ENCODE measurements at regions not wholly inside any gene's neighbourhood (a gene's known extent, or its start where the extent isn't known, plus 50 kb on each side); places are given as distances from the start of the nearest gene placed in this dataset.

DNA sequence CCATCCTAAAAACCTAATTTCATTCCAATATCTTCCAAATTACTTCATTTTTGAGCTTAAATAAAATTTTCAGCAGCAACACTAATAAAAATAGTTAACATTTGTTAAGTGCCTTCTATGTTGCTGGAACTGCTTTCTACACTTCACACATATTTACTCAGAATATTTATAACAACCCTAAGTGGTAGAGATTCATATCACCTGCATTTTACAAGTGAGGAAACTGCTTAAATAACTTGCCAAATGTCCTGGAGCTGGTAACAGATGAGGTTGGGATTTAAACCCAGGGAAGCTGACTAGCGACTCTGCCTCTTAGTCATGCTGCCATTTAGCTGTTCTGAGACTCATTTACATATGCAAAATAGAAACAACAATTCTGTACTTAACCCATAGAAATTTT is 86.1 kb upstream of the PBX1 start:
- Histone ChIP-seq H3K9me3 (ENCODE audit: control insufficient read depth in 1 of 2, insufficient read depth in 1 of 2, low read depth in 1 of 2, low read length in 2 of 2) (no peaks in the 10 kb centered on the region), H3K36me3 (ENCODE audit: control insufficient read depth in 1 of 2, insufficient read depth in 2 of 2, low read length in 2 of 2) (no peaks in the 10 kb centered on the region), H3K27me3 (ENCODE audit: insufficient read depth, low read length) (no peaks in the 10 kb centered on the region), H3K9me2 (ENCODE audit: insufficient read depth) (no peaks in the 10 kb centered on the region), H4K20me1 (ENCODE audit: insufficient read depth) (no peaks in the 10 kb centered on the region), H3K4me3 (replicated peaks in 1 of 2; ENCODE audit: low read depth in 1 of 2, low read length in 2 of 2) (no peak overlapping the region), H2AFZ (ENCODE audit: low read depth, low read length, poor library complexity, severe bottlenecking) (no peak overlapping the region), H3K9ac (ENCODE audit: low read length) (no peak overlapping the region), H3K27ac (ENCODE audit: low read depth, low read length) (no peak overlapping the region), H3K4me2 (ENCODE audit: low read length) (no peak overlapping the region), H3K4me1 (ENCODE audit: control insufficient read depth in 1 of 2, insufficient read depth in 2 of 2, low read length in 2 of 2) (no peaks in the 10 kb centered on the region), H3K79me2 (ENCODE audit: insufficient read depth, low read length) (no peaks in the 10 kb centered on the region)
- CTCF ChIA-PET, result no interaction called here
- POLR2A ChIA-PET, result no interaction called here
- DNase-seq (ENCODE audit: low read depth, low spot score) (no peak), ATAC-seq (no peak)
- no TSS peak for BruUV-seq (replicated peaks)
- no peak for TF ChIP-seq RAD21 (IDR thresholded peaks at IDR 0.05; ENCODE audit: low read depth)
- TF ChIP-seq, protein P1, sequence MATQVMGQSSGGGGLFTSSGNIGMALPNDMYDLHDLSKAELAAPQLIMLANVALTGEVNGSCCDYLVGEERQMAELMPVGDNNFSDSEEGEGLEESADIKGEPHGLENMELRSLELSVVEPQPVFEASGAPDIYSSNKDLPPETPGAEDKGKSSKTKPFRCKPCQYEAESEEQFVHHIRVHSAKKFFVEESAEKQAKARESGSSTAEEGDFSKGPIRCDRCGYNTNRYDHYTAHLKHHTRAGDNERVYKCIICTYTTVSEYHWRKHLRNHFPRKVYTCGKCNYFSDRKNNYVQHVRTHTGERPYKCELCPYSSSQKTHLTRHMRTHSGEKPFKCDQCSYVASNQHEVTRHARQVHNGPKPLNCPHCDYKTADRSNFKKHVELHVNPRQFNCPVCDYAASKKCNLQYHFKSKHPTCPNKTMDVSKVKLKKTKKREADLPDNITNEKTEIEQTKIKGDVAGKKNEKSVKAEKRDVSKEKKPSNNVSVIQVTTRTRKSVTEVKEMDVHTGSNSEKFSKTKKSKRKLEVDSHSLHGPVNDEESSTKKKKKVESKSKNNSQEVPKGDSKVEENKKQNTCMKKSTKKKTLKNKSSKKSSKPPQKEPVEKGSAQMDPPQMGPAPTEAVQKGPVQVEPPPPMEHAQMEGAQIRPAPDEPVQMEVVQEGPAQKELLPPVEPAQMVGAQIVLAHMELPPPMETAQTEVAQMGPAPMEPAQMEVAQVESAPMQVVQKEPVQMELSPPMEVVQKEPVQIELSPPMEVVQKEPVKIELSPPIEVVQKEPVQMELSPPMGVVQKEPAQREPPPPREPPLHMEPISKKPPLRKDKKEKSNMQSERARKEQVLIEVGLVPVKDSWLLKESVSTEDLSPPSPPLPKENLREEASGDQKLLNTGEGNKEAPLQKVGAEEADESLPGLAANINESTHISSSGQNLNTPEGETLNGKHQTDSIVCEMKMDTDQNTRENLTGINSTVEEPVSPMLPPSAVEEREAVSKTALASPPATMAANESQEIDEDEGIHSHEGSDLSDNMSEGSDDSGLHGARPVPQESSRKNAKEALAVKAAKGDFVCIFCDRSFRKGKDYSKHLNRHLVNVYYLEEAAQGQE (IDR thresholded peaks at IDR 0.05; ENCODE audit: low read depth), result no peak
- no peak for TF ChIP-seq ELF1 (IDR thresholded peaks at IDR 0.05; ENCODE audit: borderline replicate concordance, low read depth)
- TF ChIP-seq, protein P2, sequence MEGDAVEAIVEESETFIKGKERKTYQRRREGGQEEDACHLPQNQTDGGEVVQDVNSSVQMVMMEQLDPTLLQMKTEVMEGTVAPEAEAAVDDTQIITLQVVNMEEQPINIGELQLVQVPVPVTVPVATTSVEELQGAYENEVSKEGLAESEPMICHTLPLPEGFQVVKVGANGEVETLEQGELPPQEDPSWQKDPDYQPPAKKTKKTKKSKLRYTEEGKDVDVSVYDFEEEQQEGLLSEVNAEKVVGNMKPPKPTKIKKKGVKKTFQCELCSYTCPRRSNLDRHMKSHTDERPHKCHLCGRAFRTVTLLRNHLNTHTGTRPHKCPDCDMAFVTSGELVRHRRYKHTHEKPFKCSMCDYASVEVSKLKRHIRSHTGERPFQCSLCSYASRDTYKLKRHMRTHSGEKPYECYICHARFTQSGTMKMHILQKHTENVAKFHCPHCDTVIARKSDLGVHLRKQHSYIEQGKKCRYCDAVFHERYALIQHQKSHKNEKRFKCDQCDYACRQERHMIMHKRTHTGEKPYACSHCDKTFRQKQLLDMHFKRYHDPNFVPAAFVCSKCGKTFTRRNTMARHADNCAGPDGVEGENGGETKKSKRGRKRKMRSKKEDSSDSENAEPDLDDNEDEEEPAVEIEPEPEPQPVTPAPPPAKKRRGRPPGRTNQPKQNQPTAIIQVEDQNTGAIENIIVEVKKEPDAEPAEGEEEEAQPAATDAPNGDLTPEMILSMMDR (IDR thresholded peaks at IDR 0.05 in 2 of 3, conservative IDR thresholded peaks at IDR 0.05 in 1 of 3; ENCODE audit: borderline replicate concordance in 1 of 3, insufficient read depth in 1 of 3, low read depth in 2 of 3, low read length in 2 of 3), result no peak
- TF ChIP-seq, protein P3, sequence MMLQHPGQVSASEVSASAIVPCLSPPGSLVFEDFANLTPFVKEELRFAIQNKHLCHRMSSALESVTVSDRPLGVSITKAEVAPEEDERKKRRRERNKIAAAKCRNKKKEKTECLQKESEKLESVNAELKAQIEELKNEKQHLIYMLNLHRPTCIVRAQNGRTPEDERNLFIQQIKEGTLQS (IDR thresholded peaks at IDR 0.05), result no peak
- no peak for TF ChIP-seq POLR2A (IDR thresholded peaks at IDR 0.05; ENCODE audit: borderline replicate concordance, extremely low read depth, insufficient read depth, insufficient read length)
- TF ChIP-seq CBX3 (IDR thresholded peaks at IDR 0.05; ENCODE audit: low read depth), result no peak
- no peak for TF ChIP-seq EGR1 (IDR thresholded peaks at IDR 0.05; ENCODE audit: low read depth)
- TF ChIP-seq ZNF274 (IDR thresholded peaks at IDR 0.05; ENCODE audit: low read depth, low read length), result no peak
- TF ChIP-seq TCF7L2 (IDR thresholded peaks at IDR 0.05; ENCODE audit: borderline replicate concordance, extremely low read depth, insufficient read depth, insufficient read length), result no peak
- no peak for TF ChIP-seq FOSL1 (IDR thresholded peaks at IDR 0.05; ENCODE audit: low read depth)
- TF ChIP-seq ZFX (IDR thresholded peaks at IDR 0.05), result no peak
- no peak for TF ChIP-seq YY1 (IDR thresholded peaks at IDR 0.05; ENCODE audit: extremely low read depth, insufficient replicate concordance, low read depth, low read length)
- TF ChIP-seq, protein P4, sequence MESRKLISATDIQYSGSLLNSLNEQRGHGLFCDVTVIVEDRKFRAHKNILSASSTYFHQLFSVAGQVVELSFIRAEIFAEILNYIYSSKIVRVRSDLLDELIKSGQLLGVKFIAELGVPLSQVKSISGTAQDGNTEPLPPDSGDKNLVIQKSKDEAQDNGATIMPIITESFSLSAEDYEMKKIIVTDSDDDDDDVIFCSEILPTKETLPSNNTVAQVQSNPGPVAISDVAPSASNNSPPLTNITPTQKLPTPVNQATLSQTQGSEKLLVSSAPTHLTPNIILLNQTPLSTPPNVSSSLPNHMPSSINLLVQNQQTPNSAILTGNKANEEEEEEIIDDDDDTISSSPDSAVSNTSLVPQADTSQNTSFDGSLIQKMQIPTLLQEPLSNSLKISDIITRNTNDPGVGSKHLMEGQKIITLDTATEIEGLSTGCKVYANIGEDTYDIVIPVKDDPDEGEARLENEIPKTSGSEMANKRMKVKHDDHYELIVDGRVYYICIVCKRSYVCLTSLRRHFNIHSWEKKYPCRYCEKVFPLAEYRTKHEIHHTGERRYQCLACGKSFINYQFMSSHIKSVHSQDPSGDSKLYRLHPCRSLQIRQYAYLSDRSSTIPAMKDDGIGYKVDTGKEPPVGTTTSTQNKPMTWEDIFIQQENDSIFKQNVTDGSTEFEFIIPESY (IDR thresholded peaks at IDR 0.05; ENCODE audit: extremely low read depth, insufficient replicate concordance, low read length), result no peak
- no peak for TF ChIP-seq POLR2AphosphoS5 (IDR thresholded peaks at IDR 0.05; ENCODE audit: low read depth, low read length)
- TF ChIP-seq CEBPB (IDR thresholded peaks at IDR 0.05; ENCODE audit: low read depth), result no peak
- TF ChIP-seq, protein P5, sequence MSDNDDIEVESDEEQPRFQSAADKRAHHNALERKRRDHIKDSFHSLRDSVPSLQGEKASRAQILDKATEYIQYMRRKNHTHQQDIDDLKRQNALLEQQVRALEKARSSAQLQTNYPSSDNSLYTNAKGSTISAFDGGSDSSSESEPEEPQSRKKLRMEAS (IDR thresholded peaks at IDR 0.05), result no peak
- intact Hi-C loops (cut with micrococcal nuclease), result no loop called here
- RAD21 ChIA-PET (ENCODE audit: low non-redundant PET in 1 of 2, low total read pairs in 2 of 2, uncharacterized antibody in 2 of 2, unreplicated experiment in 2 of 2), result no interaction called here

All from HCT116 (cell line).